Nephron progenitor cell (in vitro differentiated cells): ENCODE measurements at regions not wholly inside any gene's neighbourhood (a gene's known extent, or its start where the extent isn't known, plus 50 kb on each side); places are given as distances from the start of the nearest gene placed in this dataset.
"Not testable (repeated sequence)": the region's sequence is repeated elsewhere in the genome, so short reads cannot be mapped to it uniquely, and the experiment has no call there.

Experiments
- DNase-seq: peaks from one replicate; pipeline ENCODE4 v3.0.0; 2021
- H3K27ac Mint-ChIP-seq: 2 replicates; pipeline ENCODE4 v1.8.0; 2021; ENCODE audit warnings: mild to moderate bottlenecking, moderate library complexity, mixed read lengths
- H3K27me3 Mint-ChIP-seq: 2 replicates; pipeline ENCODE4 v1.8.0; 2021; ENCODE audit warnings: mild to moderate bottlenecking, low read depth, mixed read lengths; ENCODE audit not compliant: poor library complexity
- H3K36me3 Mint-ChIP-seq: 2 replicates; pipeline ENCODE4 v1.8.0; 2021; ENCODE audit warnings: low read depth, mixed read lengths
- H3K4me1 Mint-ChIP-seq: 2 replicates; pipeline ENCODE4 v1.8.0; 2021; ENCODE audit warnings: mixed read lengths
- H3K4me3 Mint-ChIP-seq: 2 replicates; pipeline ENCODE4 v1.8.0; 2021; ENCODE audit warnings: mild to moderate bottlenecking, moderate library complexity, mixed read lengths
- H3K9me3 Mint-ChIP-seq: 2 replicates; pipeline ENCODE4 v1.8.0; 2021; ENCODE audit warnings: mild to moderate bottlenecking, moderate library complexity, mixed read lengths
- TF ChIP-seq, protein P1 (sequence below): fragments of 200-600 bp; sonication (generic); IDR thresholded peaks from 2 replicates; pipeline ENCODE4 v1.5.0; 2021; ENCODE audit warnings: antibody characterized with exemption

GRCh38 chrX:5672099-5672498, 556.6 kb downstream of the NLGN4X start:
- no peak for DNase-seq
- no peak overlapping the region for H3K4me3 Mint-ChIP-seq
- peaks cover 3% of the 10 kb centered on the region for H3K36me3 Mint-ChIP-seq
- H3K27ac Mint-ChIP-seq = no peak overlapping the region
- TF ChIP-seq, protein P1, sequence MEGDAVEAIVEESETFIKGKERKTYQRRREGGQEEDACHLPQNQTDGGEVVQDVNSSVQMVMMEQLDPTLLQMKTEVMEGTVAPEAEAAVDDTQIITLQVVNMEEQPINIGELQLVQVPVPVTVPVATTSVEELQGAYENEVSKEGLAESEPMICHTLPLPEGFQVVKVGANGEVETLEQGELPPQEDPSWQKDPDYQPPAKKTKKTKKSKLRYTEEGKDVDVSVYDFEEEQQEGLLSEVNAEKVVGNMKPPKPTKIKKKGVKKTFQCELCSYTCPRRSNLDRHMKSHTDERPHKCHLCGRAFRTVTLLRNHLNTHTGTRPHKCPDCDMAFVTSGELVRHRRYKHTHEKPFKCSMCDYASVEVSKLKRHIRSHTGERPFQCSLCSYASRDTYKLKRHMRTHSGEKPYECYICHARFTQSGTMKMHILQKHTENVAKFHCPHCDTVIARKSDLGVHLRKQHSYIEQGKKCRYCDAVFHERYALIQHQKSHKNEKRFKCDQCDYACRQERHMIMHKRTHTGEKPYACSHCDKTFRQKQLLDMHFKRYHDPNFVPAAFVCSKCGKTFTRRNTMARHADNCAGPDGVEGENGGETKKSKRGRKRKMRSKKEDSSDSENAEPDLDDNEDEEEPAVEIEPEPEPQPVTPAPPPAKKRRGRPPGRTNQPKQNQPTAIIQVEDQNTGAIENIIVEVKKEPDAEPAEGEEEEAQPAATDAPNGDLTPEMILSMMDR = no peak
- peaks cover 4% of the 10 kb centered on the region for H3K9me3 Mint-ChIP-seq
- H3K4me1 Mint-ChIP-seq = peaks cover 6% of the 10 kb centered on the region
- H3K27me3 Mint-ChIP-seq = no peaks in the 10 kb centered on the region

- H3K4me3 Mint-ChIP-seq, H3K27ac Mint-ChIP-seq, H3K9me3 Mint-ChIP-seq, H3K27me3 Mint-ChIP-seq, H3K36me3 Mint-ChIP-seq, DNase-seq, H3K4me1 Mint-ChIP-seq: not testable (repeated sequence)
Measured at GRCh38 chrX:5666689-5667088, 562.0 kb downstream of the NLGN4X start.

GRCh38 chrX:5656544-5656943, 572.1 kb downstream of the NLGN4X start:
- Mint-ChIP-seq H3K4me3 (no peak overlapping the region), H3K9me3 (peaks cover 16% of the 10 kb centered on the region), H3K27ac (no peak overlapping the region), H3K27me3 (peaks cover 5% of the 10 kb centered on the region), H3K4me1 (no peaks in the 10 kb centered on the region), H3K36me3 (no peaks in the 10 kb centered on the region)
- no peak for DNase-seq
- TF ChIP-seq, protein P1 = no peak

DNA sequence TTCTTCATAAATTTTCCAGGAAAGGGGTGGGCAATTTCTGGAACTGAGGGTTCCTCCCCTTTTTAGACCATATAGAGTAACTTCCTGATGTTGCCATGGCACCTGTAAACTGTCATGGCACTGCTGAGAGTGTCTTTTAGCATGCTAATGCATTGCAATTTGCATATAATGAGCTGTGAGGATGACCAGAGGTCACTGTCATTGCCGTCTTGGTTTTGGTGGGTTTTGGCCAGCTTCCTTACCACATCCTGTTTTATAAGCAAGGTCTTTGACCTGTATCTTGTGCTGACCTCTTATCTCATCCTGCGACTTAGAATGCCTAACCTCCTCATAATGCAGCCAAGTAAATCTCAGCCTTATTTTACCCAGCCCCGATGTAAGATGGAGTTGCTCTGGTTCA, 577.8 kb downstream of the NLGN4X start:
- no peak overlapping the region for H3K4me3 Mint-ChIP-seq
- H3K9me3 Mint-ChIP-seq = peaks cover 16% of the 10 kb centered on the region
- no peaks in the 10 kb centered on the region for H3K4me1 Mint-ChIP-seq
- H3K36me3 Mint-ChIP-seq = no peaks in the 10 kb centered on the region
- peaks cover 19% of the 10 kb centered on the region for H3K27me3 Mint-ChIP-seq
- DNase-seq = no peak
- H3K27ac Mint-ChIP-seq = no peak overlapping the region
- TF ChIP-seq, protein P1 = no peak

GRCh38 chrX:5648941-5649568, 579.6 kb downstream of the NLGN4X start:
- no peak for DNase-seq
- Mint-ChIP-seq H3K4me3 (no peak overlapping the region), H3K36me3 (no peaks in the 10 kb centered on the region), H3K27ac (no peak overlapping the region), H3K27me3 (peaks cover 17% of the 10 kb centered on the region), H3K9me3 (peaks cover 4% of the 10 kb centered on the region), H3K4me1 (peaks cover 9% of the 10 kb centered on the region)
- TF ChIP-seq, protein P1 = no peak

- Mint-ChIP-seq H3K27ac (no peak overlapping the region), H3K36me3 (no peaks in the 10 kb centered on the region), H3K27me3 (peaks cover 17% of the 10 kb centered on the region), H3K4me3 (no peak overlapping the region), H3K9me3 (no peaks in the 10 kb centered on the region), H3K4me1 (peaks cover 11% of the 10 kb centered on the region)
- DNase-seq = no peak
- TF ChIP-seq, protein P1 = no peak
Measured at GRCh38 chrX:5646818-5647217, 581.8 kb downstream of the NLGN4X start.
